ENCODE measurements at regions not wholly inside any gene's neighbourhood (a gene's known extent, or its start where the extent isn't known, plus 50 kb on each side); places are given as distances from the start of the nearest gene placed in this dataset.

DNA sequence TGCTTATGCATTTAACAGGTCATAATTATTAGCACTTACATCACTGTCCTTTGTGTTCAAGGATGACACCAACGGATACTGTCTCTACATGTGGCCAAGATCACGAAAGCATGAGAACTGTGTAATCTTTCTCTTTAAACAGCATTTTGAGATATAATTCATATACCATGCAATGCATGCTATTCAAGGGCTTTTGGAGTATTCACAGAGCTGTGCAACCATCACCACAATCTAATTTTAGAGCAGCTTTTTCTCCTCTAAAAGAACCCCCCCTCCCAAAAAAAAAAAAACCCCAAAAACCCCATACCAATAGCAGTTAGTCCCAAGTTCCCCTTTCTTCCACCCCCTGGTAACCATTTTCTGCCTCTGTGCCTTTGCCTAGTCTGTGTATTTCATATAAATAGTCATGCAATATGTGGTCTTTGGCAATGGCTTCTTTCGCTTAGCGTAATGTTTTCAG, 60.6 kb downstream of the SPRING1 start:
- TF ChIP-seq, protein P1, sequence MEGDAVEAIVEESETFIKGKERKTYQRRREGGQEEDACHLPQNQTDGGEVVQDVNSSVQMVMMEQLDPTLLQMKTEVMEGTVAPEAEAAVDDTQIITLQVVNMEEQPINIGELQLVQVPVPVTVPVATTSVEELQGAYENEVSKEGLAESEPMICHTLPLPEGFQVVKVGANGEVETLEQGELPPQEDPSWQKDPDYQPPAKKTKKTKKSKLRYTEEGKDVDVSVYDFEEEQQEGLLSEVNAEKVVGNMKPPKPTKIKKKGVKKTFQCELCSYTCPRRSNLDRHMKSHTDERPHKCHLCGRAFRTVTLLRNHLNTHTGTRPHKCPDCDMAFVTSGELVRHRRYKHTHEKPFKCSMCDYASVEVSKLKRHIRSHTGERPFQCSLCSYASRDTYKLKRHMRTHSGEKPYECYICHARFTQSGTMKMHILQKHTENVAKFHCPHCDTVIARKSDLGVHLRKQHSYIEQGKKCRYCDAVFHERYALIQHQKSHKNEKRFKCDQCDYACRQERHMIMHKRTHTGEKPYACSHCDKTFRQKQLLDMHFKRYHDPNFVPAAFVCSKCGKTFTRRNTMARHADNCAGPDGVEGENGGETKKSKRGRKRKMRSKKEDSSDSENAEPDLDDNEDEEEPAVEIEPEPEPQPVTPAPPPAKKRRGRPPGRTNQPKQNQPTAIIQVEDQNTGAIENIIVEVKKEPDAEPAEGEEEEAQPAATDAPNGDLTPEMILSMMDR (IDR thresholded peaks at IDR 0.05 in 4 of 5, conservative IDR thresholded peaks at IDR 0.05 in 1 of 5), result no peak
- TF ChIP-seq POLR2A (IDR thresholded peaks at IDR 0.05), result no peak
